Vagina (tissue), 2 donors: ENCODE measurements at regions not wholly inside any gene's neighbourhood (a gene's known extent, or its start where the extent isn't known, plus 50 kb on each side); places are given as distances from the start of the nearest gene placed in this dataset.

Experiments used
- CTCF ChIP-seq, 3 experiments: fragments of 450-650 bp in 2 of 3; fragments of 200-600 bp in 1 of 3; sonication (generic) in 1 of 3; IDR thresholded peaks; one replicate each; pipeline ENCODE4 v1.5.1; 2017 to 2019; ENCODE audit warnings: antibody characterized with exemption in 3 of 3, mild to moderate bottlenecking in 2 of 3, moderate library complexity in 2 of 3
- POLR2A ChIP-seq, 2 donors: fragments of 450-650 bp; IDR thresholded peaks; one replicate each; pipeline ENCODE4 v1.6.1; 2017; ENCODE audit warnings: antibody characterized with exemption in 2 of 2, mild to moderate bottlenecking in 2 of 2, moderate library complexity in 2 of 2
- POLR2AphosphoS5 ChIP-seq, 2 donors: sonication (generic); formaldehyde crosslinking; IDR thresholded peaks; one replicate each; pipeline ENCODE4 v1.9.0; 2017; ENCODE audit warnings: antibody characterized with exemption in 2 of 2, mild to moderate bottlenecking in 2 of 2, low read depth in 1 of 2; ENCODE audit not compliant: insufficient read depth in 1 of 2

- TF ChIP-seq POLR2AphosphoS5 (IDR thresholded peaks at IDR 0.05; ENCODE audit: insufficient read depth in 1 of 2, low read depth in 1 of 2): no peak
- TF ChIP-seq POLR2A (IDR thresholded peaks at IDR 0.05): no peak
- TF ChIP-seq CTCF (IDR thresholded peaks at IDR 0.05): no peak
Measured at GRCh38 chr2:192500550-192501200, 305.9 kb upstream of the TMEFF2 start.
